ENCODE measurements at regions not wholly inside any gene's neighbourhood (a gene's known extent, or its start where the extent isn't known, plus 50 kb on each side); places are given as distances from the start of the nearest gene placed in this dataset.

GRCh38 chr9:115980976-115981375 lies 172.6 kb upstream of the PAPPA start:
- Histone ChIP-seq H3K36me3 (ENCODE audit: insufficient read depth) (no peaks in the 10 kb centered on the region), H3K4me2 (no peak overlapping the region), H3K4me1 (ENCODE audit: low read depth, poor library complexity, severe bottlenecking) (no peaks in the 10 kb centered on the region), H3K79me2 (ENCODE audit: insufficient read depth, low read depth) (no peaks in the 10 kb centered on the region), H3K27me3 (ENCODE audit: insufficient read depth, low read depth) (no peaks in the 10 kb centered on the region), H2AFZ (ENCODE audit: low read depth) (no peak overlapping the region), H3K9ac (no peak overlapping the region), H3K27ac (no peak overlapping the region), H3K4me3 (IDR thresholded peaks at IDR 0.05; ENCODE audit: insufficient read depth, low read depth, low read length) (no peak overlapping the region), H4K20me1 (ENCODE audit: insufficient read depth) (no peaks in the 10 kb centered on the region)
- no peak for TF ChIP-seq CTCF (conservative IDR thresholded peaks at IDR 0.05; ENCODE audit: low read depth, low read length)

- H3K9ac ChIP-seq = no peak overlapping the region
- no peak overlapping the region for H3K4me3 ChIP-seq (IDR thresholded peaks at IDR 0.05; ENCODE audit: insufficient read depth, low read depth, low read length)
- no peaks in the 10 kb centered on the region for H3K36me3 ChIP-seq (ENCODE audit: insufficient read depth)
- no peak for TF ChIP-seq CTCF (conservative IDR thresholded peaks at IDR 0.05; ENCODE audit: low read depth, low read length)
- no peaks in the 10 kb centered on the region for H4K20me1 ChIP-seq (ENCODE audit: insufficient read depth)
- no peak overlapping the region for H3K27ac ChIP-seq
- no peaks in the 10 kb centered on the region for H3K4me1 ChIP-seq (ENCODE audit: low read depth, poor library complexity, severe bottlenecking)
- no peaks in the 10 kb centered on the region for H3K79me2 ChIP-seq (ENCODE audit: insufficient read depth, low read depth)
- H3K27me3 ChIP-seq (ENCODE audit: insufficient read depth, low read depth) = no peaks in the 10 kb centered on the region
- no peak overlapping the region for H3K4me2 ChIP-seq
- no peak overlapping the region for H2AFZ ChIP-seq (ENCODE audit: low read depth)
Measured at GRCh38 chr9:115983366-115983765, 170.2 kb upstream of the PAPPA start.

- Histone ChIP-seq H3K36me3 (ENCODE audit: insufficient read depth) (no peaks in the 10 kb centered on the region), H3K9ac (no peak overlapping the region), H2AFZ (ENCODE audit: low read depth) (no peak overlapping the region), H3K4me2 (no peak overlapping the region), H4K20me1 (ENCODE audit: insufficient read depth) (no peaks in the 10 kb centered on the region), H3K27me3 (ENCODE audit: insufficient read depth, low read depth) (no peaks in the 10 kb centered on the region), H3K79me2 (ENCODE audit: insufficient read depth, low read depth) (no peaks in the 10 kb centered on the region), H3K4me1 (ENCODE audit: low read depth, poor library complexity, severe bottlenecking) (no peaks in the 10 kb centered on the region), H3K27ac (no peak overlapping the region), H3K4me3 (IDR thresholded peaks at IDR 0.05; ENCODE audit: insufficient read depth, low read depth, low read length) (no peak overlapping the region)
- TF ChIP-seq CTCF (conservative IDR thresholded peaks at IDR 0.05; ENCODE audit: low read depth, low read length) = no peak
Measured at GRCh38 chr9:115985657-115986056, 167.9 kb upstream of the PAPPA start.

GRCh38 chr9:115986508-115986907 lies 167.1 kb upstream of the PAPPA start:
- H3K27ac ChIP-seq = no peak overlapping the region
- no peak overlapping the region for H3K4me3 ChIP-seq (IDR thresholded peaks at IDR 0.05; ENCODE audit: insufficient read depth, low read depth, low read length)
- no peak for TF ChIP-seq CTCF (conservative IDR thresholded peaks at IDR 0.05; ENCODE audit: low read depth, low read length)
- H2AFZ ChIP-seq (ENCODE audit: low read depth) = no peak overlapping the region
- no peaks in the 10 kb centered on the region for H3K79me2 ChIP-seq (ENCODE audit: insufficient read depth, low read depth)
- H3K36me3 ChIP-seq (ENCODE audit: insufficient read depth) = no peaks in the 10 kb centered on the region
- H3K9ac ChIP-seq = no peak overlapping the region
- H3K4me1 ChIP-seq (ENCODE audit: low read depth, poor library complexity, severe bottlenecking) = no peaks in the 10 kb centered on the region
- no peak overlapping the region for H3K4me2 ChIP-seq
- H4K20me1 ChIP-seq (ENCODE audit: insufficient read depth) = no peaks in the 10 kb centered on the region
- H3K27me3 ChIP-seq (ENCODE audit: insufficient read depth, low read depth) = no peaks in the 10 kb centered on the region

- Histone ChIP-seq H2AFZ (ENCODE audit: low read depth) (no peak overlapping the region), H3K79me2 (ENCODE audit: insufficient read depth, low read depth) (no peaks in the 10 kb centered on the region), H3K27ac (no peak overlapping the region), H3K36me3 (ENCODE audit: insufficient read depth) (no peaks in the 10 kb centered on the region), H4K20me1 (ENCODE audit: insufficient read depth) (no peaks in the 10 kb centered on the region), H3K4me2 (no peak overlapping the region), H3K9ac (no peak overlapping the region), H3K4me1 (ENCODE audit: low read depth, poor library complexity, severe bottlenecking) (no peaks in the 10 kb centered on the region), H3K27me3 (ENCODE audit: insufficient read depth, low read depth) (no peaks in the 10 kb centered on the region), H3K4me3 (IDR thresholded peaks at IDR 0.05; ENCODE audit: insufficient read depth, low read depth, low read length) (no peak overlapping the region)
- no peak for TF ChIP-seq CTCF (conservative IDR thresholded peaks at IDR 0.05; ENCODE audit: low read depth, low read length)
Measured at GRCh38 chr9:115988701-115989100, 164.9 kb upstream of the PAPPA start.
